Iris pigment epithelial cell (primary cell): ENCODE measurements at regions not wholly inside any gene's neighbourhood (a gene's known extent, or its start where the extent isn't known, plus 50 kb on each side); places are given as distances from the start of the nearest gene placed in this dataset.

Source experiments
- DNase-seq: peaks from one replicate; pipeline ENCODE4 v3.0.0-alpha.2; 2011; ENCODE audit warnings: low read depth

DNA sequence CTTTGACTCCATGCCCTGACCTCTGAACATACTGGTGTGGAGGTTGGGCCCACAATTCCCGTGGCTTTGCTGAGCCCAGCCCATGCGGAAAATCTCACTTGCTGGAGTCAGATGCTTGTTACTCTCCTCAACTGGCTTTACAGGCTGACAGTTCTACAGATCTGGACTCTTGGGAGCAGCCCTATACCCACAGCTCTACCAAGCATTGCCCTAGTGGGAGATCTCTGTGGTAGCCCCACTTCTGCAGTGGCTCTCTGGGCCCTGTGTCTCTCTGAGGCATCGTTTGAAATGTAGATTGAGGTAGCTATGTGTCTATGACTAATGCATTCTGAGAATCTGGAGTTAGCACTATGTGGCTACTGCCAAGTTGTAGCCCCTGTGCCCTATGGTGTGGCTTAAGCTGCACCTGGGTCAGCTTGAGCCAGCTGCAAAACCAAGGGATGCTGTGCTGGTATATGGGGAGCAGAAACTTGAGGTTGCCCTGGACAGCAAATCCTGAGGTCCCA is 625.8 kb upstream of the ALCAM start:
- DNase-seq, result no peak

DNA sequence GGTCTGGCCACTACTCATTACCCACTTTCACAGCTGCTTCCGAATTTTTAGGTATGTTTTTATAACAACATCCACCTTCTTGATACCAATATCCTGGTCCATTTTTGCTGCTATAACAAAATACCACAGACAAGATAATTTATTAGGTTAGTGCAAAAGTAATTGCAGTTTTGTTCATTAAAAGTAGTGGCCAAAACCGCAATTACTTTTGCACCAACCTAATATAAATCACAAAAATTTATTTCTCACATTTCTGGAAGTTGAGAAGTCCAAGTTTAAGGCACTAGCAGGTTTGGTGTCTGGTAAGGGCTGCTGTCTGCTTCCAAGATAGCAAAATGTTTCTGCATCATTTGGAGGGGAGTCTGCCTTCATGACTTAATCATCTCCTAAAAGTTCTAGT is 624.7 kb upstream of the ALCAM start:
- DNase-seq, result no peak

DNA sequence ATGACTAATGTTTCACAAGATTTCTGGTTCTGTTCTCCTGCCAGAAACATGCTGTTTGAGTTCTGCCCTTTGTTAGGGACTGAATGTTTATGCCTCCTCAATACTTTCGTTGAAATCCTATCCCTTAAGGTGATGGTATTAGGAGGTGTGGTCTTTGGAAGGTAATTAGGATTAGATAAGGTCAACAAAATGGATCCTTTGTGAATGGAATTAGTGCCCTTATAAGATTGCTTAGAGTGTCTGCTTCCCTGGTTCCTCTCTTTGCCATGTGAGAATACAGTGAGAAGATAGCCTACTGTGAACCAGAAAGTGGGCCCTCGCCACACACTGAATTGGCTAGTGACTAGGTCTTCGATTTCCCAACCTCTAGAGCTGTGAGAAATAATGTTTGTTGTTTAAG is 621.4 kb upstream of the ALCAM start:
- no peak for DNase-seq

DNA sequence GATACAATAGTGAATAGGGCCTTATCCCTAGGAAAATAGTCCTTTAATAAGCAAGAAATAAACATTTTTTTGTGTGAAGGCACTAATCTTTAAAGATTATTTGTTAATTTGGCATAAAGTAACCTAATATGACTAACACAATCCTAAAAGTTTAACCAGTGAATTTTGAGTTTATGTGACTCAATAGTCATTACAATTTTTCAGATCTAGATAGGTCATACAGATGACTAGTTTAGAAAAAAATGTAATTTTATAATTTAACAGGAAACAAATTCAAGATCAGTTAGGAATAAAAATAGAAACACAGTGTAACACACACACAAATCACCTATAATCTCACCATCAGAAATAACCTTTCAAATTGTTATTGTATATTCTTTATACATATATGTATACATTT is 620.7 kb upstream of the ALCAM start:
- no peak for DNase-seq

DNA sequence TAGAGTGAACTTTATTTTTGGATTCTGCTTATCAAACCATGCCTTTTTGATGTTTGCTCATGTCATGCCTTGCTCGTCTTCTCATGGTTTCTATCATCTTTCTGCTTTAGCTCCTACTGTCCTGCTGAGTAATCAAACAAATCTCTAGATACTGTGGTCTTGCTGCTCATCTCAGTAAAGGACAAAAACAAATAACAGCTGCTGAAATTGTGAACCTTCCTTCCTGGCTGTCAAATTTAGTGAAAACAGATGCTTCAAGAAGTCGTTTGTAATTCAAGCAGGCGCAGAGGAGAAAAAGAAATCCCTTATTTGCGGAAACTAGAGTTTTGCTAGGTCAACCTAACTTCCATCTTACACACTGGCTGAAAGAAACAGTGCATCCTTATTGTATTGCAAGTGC is 616.1 kb upstream of the ALCAM start:
- DNase-seq, result peak; percentile 31

DNA sequence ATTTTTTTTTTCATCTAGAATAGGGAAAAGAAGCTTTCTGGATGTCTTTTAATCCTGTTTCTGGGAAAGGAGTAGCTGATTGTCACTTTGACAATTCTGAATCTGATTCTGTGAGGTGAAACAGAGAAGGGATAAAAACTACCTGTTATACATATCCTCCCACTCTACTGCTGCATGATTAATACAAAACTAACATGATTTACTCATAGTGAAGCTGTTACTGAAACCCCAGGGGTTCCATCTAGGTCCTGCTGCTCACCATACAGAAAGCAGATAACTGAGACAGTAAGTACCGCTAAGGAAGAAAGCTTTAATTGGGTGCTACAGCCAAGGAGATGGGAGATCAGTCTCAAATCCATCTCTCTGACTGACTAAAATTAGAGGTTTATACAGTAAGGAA is 610.9 kb upstream of the ALCAM start:
- DNase-seq, result no peak

DNA sequence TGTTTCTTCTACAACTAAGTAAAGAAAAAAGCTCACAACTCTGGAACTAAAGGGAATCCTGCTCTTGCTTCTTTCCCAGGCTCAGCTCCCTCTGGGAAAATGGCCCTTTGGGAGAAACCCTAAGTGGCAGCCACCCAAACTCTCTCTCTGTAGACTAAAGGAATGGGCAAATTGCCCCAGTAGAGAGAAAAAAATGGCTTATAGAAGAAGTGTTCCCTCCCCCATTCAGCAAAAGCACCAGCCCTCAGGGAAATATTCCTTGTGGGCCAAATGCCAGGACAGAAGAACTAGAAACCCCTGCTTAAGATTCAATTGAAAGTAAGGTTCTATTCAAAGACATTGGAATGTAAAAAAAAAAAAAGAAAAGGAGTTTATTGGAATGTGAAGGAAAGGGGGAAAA is 603.7 kb upstream of the ALCAM start:
- peak; percentile 56 for DNase-seq

DNA sequence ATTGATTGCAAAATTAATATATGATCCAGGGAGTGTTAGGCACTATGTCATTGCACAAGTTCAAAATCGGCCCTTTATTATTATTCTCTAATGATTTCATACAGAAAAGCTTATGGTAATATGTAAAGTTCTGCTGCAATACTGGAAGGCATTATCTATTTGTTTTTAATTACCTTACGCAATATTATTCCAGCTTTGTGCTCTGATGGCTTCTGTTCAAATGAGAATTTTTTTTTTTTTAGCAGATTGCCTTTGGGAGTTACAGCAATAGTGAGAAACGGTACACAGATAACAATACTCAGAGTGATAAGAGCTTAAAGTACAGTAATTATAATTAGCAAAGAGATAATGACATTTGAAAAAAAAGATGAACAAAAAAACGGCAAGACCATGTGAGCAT is 602.2 kb upstream of the ALCAM start:
- DNase-seq, result no peak

DNA sequence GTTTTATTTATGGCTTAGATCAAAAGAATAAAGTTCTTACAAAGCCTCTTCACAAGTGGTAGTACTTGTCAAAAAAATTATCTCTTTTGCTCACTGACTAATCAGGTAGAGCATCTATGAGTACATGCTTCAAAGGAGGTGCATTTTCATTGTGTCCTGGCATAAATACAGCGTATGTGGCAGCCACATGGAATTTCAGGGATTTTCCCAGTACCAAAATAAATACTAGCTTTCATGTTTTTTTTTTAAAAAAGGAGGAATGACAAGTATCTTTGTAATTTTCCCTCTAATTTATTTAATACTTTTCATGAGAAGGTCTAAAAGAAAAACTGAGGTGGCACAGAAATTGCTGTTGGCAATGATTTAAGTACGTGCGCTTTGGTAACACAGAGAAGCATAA is 597.8 kb upstream of the ALCAM start:
- peak; percentile 9 for DNase-seq

DNA sequence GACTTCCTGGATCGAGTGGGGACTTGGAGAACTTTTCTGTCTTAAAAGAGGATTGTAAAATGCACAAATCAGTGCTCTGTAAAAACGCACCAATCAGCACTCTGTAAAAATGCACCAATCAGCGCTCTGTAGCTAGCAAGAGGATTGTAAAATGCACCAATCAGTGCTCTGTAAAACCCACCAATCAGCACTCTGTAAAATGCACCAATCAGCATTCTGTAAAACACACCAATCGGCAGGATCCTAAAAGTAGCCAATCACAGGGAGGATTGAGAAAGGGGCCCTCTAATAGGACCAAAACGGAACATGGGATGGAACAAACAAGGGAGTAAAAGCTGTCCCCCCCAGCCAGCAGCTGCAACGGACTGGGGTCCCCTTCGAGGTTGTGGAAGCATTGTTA is 587.4 kb upstream of the ALCAM start:
- DNase-seq, result no peak

DNA sequence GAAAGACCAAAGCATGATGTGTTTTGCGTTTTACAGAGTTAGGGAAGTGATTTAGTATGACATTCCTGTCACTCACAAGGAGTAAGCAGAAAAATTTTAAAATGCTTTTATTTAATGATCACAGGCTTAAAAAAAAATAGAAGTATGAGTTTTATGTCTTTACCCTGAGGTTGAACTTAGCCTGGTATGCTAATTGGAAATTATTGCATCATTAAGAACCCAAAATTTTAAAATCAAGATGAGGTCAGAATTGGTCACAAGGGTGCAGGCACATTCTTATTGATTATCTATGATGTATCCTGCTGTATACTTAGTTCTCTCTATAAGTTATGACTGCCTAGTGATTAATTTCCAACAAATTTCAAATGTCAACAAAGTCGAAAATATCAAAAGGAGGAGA is 585.6 kb upstream of the ALCAM start:
- no peak for DNase-seq

DNA sequence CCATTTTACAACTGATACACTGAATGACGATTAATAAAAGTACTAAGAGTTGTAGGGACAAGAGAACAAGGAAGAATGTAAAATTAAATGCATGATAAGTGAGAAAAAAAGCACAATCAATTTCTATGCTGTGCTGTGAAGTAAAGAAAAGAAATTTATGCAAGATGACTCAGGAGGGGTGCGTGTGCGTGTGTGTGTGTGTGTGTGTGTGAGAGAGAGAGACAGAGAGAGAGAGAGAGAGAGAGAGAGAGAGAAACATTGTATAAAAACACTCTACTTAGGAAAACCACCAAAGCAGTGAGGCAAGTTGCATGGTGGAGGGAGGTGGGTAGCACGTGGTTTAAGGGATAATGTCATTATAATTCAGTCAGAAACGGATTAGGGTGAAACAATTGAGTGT is 580.8 kb upstream of the ALCAM start:
- DNase-seq, result peak; percentile 48

DNA sequence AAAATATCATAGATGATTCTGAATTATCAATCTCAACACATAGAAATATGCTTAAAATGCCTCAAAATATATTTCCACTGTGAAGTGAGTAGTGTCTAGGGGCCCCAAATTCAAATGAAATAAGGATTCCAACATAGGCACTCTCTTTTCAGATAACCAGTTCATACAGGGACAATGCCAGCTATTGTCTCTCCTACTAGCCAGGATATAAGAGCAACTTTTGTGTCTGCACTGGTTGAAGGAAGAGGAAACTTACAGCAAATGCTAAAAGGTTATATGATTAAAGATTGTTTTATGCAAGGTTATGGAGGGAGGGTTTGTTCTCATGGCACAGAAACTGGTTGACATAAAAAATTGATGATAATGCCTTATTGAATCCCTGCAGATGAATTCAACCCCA is 579.4 kb upstream of the ALCAM start:
- no peak for DNase-seq

DNA sequence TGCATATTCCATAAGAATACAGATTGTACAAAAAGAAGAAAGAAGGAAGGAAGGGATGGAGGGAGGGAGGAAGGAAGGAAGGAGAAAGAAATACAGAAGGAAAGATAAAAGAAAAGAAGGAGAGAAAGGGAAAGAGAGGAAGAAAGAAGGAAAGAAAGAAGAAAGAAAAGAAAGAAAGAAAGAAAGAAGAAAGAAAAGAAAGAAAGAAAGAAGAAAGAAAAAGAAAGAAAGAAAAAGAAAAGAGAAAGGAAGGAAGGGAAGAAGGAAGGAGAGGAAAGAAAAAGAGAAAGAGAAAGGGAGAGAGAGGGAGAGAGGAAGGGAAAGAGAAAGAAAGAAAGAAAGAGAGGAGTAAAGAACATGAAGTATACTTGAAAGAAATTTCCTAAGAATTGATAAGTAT is 577.9 kb upstream of the ALCAM start:
- DNase-seq, result no peak

DNA sequence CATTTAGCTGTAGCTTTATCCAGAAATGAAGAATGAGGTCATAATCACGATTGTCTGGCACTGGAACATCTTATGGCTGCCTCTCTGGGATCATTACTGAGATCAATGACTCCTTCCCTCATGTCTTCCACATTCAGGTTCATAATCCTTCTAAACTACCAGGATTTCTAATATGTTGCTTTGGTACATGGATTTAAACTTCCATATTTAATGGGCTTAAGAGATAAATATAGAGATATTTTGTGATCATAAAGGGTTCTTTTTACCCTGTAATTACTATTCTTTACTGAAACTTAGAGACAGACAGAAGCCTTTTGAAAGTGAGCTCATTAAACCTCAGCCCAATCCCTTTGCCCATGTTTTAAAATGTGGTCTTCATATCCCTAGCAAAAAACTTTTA is 575.4 kb upstream of the ALCAM start:
- no peak for DNase-seq

DNA sequence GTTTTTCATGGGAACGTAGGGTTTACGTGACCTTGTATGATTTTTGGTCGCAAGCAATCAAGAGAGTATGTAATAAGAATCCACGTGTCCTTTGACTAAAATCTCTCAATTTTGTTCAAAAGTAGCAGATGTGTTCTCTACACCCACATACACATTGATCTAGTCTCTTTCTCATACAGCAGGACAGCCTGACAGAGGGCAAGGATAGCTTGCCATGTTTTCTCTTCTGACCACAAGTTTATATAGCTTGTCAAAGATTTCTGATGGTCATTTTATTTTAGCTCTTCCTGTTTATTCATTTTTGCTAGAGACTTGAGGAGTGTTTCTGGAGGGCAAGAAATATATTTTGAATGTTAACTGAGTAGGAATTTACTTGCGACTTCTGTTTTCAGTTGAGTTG is 570.2 kb upstream of the ALCAM start:
- DNase-seq, result peak; percentile 53

DNA sequence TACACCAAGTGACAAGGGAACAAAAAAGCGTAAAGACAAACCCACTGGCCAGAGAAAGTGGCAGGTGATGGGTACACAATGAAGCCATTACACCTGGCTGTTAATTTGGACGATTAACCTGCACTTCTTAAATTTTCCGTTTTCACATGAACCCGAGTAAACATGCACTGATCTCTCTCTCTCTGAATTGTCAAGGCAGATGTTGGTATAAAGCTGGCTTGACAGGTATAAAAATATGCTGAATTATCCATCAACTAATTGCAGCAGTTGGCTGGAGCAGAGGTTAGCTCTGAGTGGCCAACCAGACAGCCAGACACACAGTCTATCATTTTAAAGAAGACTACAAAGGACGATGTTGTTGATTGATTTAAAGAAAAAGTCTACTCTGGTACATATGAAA is 561.7 kb upstream of the ALCAM start:
- DNase-seq, result no peak

DNA sequence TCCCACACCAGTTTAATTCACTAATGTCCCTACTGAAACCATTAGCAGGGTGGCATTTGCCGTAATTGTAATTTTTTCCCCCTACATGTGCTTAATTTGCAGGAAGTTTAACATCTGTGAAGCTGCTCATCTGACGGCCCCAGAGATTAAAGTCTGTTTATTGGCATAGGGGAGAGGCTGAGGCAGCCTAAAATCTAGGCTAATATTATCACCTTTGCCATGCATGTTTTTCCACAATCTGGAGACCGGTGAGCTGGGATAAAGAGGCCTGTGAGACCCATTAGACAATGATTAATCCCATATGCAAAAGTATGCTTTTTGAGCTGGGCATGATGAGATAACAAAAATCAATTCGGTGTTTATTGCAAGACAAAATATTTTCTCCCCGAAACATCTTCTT is 561.2 kb upstream of the ALCAM start:
- DNase-seq, result no peak

DNA sequence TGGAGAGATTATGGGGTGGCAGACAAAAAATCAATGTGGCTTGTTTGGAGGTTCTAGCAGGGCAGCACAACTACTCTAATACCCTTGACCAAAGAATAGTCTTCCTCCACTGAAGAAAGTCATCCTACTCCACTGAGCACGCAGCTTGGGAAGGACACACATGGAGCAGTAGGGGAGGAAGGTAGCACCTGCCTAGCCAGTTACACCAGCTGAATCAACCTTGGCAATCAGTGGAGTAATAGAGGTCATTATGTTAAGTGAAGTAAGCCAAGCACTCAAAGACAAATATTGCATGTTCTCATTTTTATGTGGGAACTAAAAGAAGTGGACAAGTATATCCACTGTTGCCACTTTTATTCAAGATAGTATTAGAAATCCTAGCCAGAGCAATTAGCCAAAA is 555.8 kb upstream of the ALCAM start:
- DNase-seq, result no peak

DNA sequence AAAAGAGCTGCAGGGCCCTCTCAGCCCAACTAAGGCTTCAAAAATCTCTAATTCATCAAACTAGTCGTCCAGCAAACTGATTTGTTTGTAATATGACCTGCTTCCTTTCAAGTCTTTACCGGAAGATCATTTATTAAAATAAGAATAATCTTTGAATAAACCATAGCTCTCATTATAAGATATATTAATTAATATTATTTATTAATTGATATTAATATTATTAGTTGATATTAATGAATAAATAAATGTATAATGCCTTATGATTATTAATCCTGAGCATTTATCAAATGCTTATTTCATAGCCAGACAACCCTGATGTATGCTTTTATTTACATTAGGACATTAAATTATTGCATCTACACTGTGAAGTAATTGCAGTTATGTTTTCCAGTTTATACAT is 550.7 kb upstream of the ALCAM start:
- no peak for DNase-seq

DNA sequence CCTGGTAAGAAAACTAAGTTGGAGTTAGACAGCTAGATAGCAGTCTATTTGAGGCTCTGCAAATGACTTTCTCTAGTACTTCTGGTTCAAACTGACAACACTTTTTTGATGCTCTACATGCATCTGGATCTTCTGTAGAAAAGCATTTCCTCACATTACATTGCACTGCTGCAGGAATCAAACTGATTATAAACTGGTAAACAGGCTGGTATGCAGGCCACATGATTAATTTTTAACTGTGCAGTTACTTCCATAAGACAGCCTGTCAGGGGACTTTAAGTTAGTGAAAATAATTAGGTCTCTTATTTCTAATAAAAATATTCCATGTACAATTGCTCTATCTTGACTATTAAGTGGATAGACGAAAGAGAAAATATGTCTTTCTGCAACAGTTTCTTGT is 550.0 kb upstream of the ALCAM start:
- DNase-seq, result no peak

DNA sequence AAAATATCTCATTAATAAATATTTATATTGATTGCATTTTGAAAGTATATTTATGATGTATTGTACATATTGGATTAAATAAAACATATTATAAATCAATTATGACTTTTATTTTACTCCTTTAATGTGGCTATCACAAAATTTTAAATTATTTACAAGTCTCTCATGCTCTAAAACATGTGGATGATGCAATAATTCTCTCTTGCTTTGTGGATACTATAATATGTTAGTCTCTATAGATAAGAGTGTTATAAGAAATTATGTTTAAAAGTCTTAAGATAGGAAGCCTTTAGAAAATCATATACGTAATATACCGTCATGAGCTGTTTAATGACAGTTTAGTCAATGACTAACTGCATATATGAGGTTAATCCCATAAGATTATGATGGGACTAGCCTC is 547.4 kb upstream of the ALCAM start:
- DNase-seq, result no peak

DNA sequence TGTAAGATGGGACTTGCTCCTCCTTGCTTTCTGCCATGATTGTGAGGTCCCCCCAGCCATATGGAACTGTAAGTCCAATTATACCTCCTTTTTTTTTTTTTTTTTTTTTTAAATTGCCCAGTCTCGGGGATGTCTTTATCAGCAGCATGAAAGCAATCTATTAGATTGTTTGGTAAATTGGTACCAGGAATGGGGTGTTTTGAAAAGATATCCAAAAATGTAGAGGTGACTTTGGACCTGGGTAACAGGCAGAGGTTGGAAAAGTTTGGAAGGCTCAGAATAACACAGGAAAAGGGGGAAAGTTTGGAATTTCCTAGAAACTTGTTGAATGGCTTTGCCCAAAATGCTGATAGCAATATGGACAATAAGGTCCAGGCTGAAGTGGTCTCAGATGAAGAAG is 545.8 kb upstream of the ALCAM start:
- DNase-seq, result no peak

DNA sequence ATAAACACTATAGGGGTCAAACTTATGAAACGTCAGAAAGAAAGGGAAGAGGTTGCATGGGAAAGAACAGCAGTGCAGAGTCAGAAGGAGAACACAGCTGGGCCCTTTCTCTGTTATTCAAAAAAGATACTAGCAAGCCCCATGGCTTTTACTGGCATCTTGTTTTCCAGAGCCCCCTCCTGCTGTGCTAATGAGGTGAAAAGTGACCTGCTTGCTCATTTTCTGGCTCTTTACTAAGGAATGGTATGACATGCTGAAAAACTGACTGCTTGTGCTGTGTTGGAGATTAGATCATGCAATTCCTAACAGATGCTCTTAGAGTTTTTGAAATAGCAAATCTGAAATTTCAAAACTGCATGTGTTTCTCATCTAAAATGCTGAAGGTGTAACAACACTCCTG is 541.6 kb upstream of the ALCAM start:
- DNase-seq, result peak; percentile 24

DNA sequence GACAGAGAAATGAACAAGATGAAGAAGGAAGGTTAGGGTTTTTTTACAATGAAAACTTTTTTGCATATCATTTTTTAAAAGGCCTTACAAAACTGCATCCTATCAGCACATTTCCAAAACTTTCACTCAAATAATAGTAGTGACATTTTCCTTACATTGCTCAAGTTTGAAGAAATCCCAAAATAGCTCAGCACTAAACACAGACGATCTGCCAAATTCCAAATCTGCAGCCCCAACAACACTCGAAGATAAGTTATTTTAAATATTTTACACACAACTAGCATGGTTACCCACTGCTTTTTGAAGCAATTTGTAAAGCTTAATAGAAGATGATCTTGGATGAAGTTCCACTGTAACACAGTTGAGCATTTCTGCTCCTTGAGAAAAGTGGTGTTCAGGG is 535.6 kb upstream of the ALCAM start:
- DNase-seq, result no peak
